Ovary (tissue), 7 donors: ENCODE measurements at regions not wholly inside any gene's neighbourhood (a gene's known extent, or its start where the extent isn't known, plus 50 kb on each side); places are given as distances from the start of the nearest gene placed in this dataset.

Source experiments
- DNase-seq, 5 donors: peaks; one replicate each; pipeline ENCODE4 v3.0.0-alpha.2; 2019 to 2020
- H3K27ac ChIP-seq, 2 donors: fragments of 200-600 bp; one replicate each; pipeline versions ENCODE4 v1.5.1 to v1.8.0; 2019 to 2022
- H3K27me3 ChIP-seq: fragments of 200-600 bp; one replicate; pipeline ENCODE4 v1.8.0; 2022
- H3K36me3 ChIP-seq: fragments of 200-600 bp; sonication (generic); one replicate; pipeline ENCODE4 v1.5.1; 2019
- H3K4me1 ChIP-seq: one replicate; pipeline ENCODE4 v1.8.1; 2013; ENCODE audit warnings: mild to moderate bottlenecking, moderate library complexity; ENCODE audit not compliant: insufficient read depth
- H3K4me3 ChIP-seq: fragments of 200-600 bp; sonication (generic); one replicate; pipeline ENCODE4 v1.5.1; 2017
- H3K9me3 ChIP-seq, 2 donors: fragments of 200-600 bp in 1 of 2; sonication (generic) in 1 of 2; one replicate each; pipeline versions ENCODE4 v1.5.1 to v1.8.1; 2013 to 2019; ENCODE audit warnings: mild to moderate bottlenecking in 1 of 2, moderate library complexity in 1 of 2
- CTCF ChIP-seq, 3 donors: fragments of 450-650 bp in 2 of 3; fragments of 200-600 bp in 1 of 3; IDR thresholded peaks; one replicate each; pipeline versions ENCODE4 v1.5.1 to v1.8.0; 2016 to 2022; ENCODE audit warnings: antibody characterized with exemption in 3 of 3, mild to moderate bottlenecking in 1 of 3
- EP300 ChIP-seq: sonication (generic); formaldehyde crosslinking; IDR thresholded peaks from one replicate; pipeline ENCODE4 v1.6.1; 2017; ENCODE audit warnings: antibody characterized with exemption
- POLR2A ChIP-seq: fragments of 450-650 bp; IDR thresholded peaks from one replicate; pipeline ENCODE4 v1.6.1; 2017; ENCODE audit warnings: antibody characterized with exemption, mild to moderate bottlenecking, moderate library complexity
- WGBS, 3 donors: extraction: QIAGEN DNeasy Blood & Tissue Kit in 1 of 3; methylation state at CpG; one replicate each; pipeline versions ENCODE4 v1.1.5 to v1.1.7; 2013 to 2017; 5-methylcytosine and 5-hydroxymethylcytosine counted together
- intact Hi-C, 4 donors: fragments of 100-400 bp; cut with DNase I; formaldehyde crosslinking; loops; one replicate each; pipeline versions ENCODE4 v1.11.0 to v1.15.1; 2022 to 2023
- donor health status: DM: no; HTN: no; CAD: no; lungs with moderate emphysema.
- donor health status: DM: no; HTN: no; CAD: no.
- donor health status: Bipolar disorder and iron deficiency.
- donor health status: DM: no; HTN: no; CAD: no.
- donor health status: DM: yes; HTN: yes; CAD: no.

GRCh38 chr6:102405860-102406259 is 1012.4 kb downstream of the GRIK2 start:
- H3K27me3 ChIP-seq = peaks cover 3% of the 10 kb centered on the region
- DNase-seq = no peak
- H3K4me3 ChIP-seq = no peak overlapping the region
- H3K4me1 ChIP-seq = no peaks in the 10 kb centered on the region
- no peak overlapping the region for H3K27ac ChIP-seq
- H3K36me3 ChIP-seq = no peaks in the 10 kb centered on the region
- WGBS, 3 donors = 65 to 75% (median 71%) methylated on average over 1 of the region's 1 CpG
- no peaks in the 10 kb centered on the region for H3K9me3 ChIP-seq
- intact Hi-C loops = no loop called here
- TF ChIP-seq CTCF (IDR thresholded peaks at IDR 0.05) (no peak), POLR2A (no peak), EP300 (no peak)

- H3K4me3 ChIP-seq = no peak overlapping the region
- TF ChIP-seq EP300 = no peak
- no peak for TF ChIP-seq POLR2A
- no peak for TF ChIP-seq CTCF (IDR thresholded peaks at IDR 0.05)
- H3K4me1 ChIP-seq = no peaks in the 10 kb centered on the region
- peaks cover 3% of the 10 kb centered on the region for H3K27me3 ChIP-seq
- no peaks in the 10 kb centered on the region for H3K9me3 ChIP-seq
- intact Hi-C loops = no loop called here
- no peaks in the 10 kb centered on the region for H3K36me3 ChIP-seq
- H3K27ac ChIP-seq = no peak overlapping the region
- no peak for DNase-seq
- 80 to 82% (median 81%) methylated on average over 2 of the region's 2 CpGs for WGBS, 3 donors
Measured at GRCh38 chr6:102402635-102403329, 1009.3 kb downstream of the GRIK2 start.

- DNase-seq = no peak
- H3K27me3 ChIP-seq = no peaks in the 10 kb centered on the region
- intact Hi-C loops = no loop called here
- 63 to 69% (median 68%) methylated on average over 2 of the region's 2 CpGs for WGBS, 3 donors
- no peaks in the 10 kb centered on the region for H3K4me1 ChIP-seq
- no peak overlapping the region for H3K27ac ChIP-seq
- TF ChIP-seq EP300 = no peak
- no peaks in the 10 kb centered on the region for H3K9me3 ChIP-seq
- no peak overlapping the region for H3K4me3 ChIP-seq
- H3K36me3 ChIP-seq = no peaks in the 10 kb centered on the region
Measured at GRCh38 chr6:102398788-102399390, 1005.4 kb downstream of the GRIK2 start.

GRCh38 chr6:102390541-102390940 is 997.0 kb downstream of the GRIK2 start:
- 81 to 93% (median 93%) methylated on average over 6 of the region's 6 CpGs for WGBS, 3 donors
- no peak for TF ChIP-seq POLR2A
- TF ChIP-seq CTCF (IDR thresholded peaks at IDR 0.05) = no peak
- no peak for TF ChIP-seq EP300
- Histone ChIP-seq H3K4me3 (no peak overlapping the region), H3K27ac (no peak overlapping the region), H3K9me3 (no peaks in the 10 kb centered on the region), H3K36me3 (no peaks in the 10 kb centered on the region), H3K27me3 (no peaks in the 10 kb centered on the region), H3K4me1 (no peaks in the 10 kb centered on the region)
- DNase-seq = no peak
- intact Hi-C loops = no loop called here

GRCh38 chr6:102389994-102390393 is 996.5 kb downstream of the GRIK2 start:
- no peaks in the 10 kb centered on the region for H3K27me3 ChIP-seq
- no peak overlapping the region for H3K27ac ChIP-seq
- intact Hi-C loops = no loop called here
- no peaks in the 10 kb centered on the region for H3K4me1 ChIP-seq
- no peak for DNase-seq
- no peaks in the 10 kb centered on the region for H3K9me3 ChIP-seq
- no peak overlapping the region for H3K4me3 ChIP-seq
- no peaks in the 10 kb centered on the region for H3K36me3 ChIP-seq
- 85 to 86% (median 85%) methylated on average over 11 of the region's 11 CpGs for WGBS, 3 donors
- TF ChIP-seq CTCF (IDR thresholded peaks at IDR 0.05) (no peak), POLR2A (no peak), EP300 (no peak)
